ENCODE measurements at regions not wholly inside any gene's neighbourhood (a gene's known extent, or its start where the extent isn't known, plus 50 kb on each side); places are given as distances from the start of the nearest gene placed in this dataset.

DNA sequence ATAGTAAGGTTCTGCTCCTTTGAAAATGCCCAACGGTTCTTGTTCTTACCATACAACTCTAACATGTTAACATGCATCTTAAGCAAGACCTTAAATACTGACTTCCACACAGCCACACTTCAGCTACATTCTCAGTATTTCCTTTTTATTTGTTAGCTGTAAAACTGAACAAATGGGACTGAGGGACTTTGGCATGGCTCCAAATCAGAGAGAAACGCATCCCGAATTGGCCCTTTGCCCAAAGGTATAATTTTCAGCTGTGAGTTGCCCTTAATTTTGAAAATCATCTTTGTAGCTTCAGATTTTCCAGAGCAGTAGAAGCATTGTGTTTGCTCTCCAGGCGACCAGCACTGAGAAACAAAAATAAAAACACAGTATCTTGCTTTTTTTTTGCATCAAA lies 56.4 kb downstream of the NEUROD6 start:
- no peak for DNase-seq

DNA sequence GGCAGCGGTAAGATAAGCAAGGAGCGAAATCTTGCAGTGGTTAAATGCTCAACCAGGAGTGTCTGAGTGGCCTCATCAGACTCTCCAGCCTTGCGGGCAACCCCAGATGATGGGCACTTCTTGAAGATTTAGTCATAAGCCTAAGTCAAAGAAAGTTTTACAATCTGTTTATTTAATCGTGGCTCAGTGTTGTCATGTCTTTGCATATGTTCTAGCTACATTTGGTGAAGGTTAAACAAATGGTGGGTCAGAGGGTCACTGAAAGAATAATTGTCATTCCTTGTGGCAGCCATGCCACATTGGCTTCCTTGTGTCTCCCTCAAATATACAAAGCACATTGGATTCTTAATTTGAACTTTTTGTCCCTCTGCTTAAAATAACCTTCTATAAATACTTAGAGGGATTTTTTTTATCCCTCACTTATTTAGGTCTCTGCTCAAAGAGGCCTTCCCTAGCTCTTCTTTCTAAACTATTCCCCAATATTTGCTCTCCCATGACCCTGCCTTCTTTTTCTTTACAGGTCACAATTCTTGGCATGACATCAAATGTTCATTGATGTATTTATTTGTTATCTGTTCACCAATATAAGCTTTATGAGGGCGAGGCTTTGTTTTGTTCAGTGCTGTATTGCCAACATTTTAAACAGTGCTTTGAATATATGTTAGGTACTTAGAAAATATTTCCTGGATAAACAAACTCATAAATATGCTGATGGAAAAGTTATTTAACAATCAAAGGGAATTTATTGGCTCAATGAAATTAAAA lies 68.7 kb downstream of the NEUROD6 start:
- no peak for DNase-seq

DNA sequence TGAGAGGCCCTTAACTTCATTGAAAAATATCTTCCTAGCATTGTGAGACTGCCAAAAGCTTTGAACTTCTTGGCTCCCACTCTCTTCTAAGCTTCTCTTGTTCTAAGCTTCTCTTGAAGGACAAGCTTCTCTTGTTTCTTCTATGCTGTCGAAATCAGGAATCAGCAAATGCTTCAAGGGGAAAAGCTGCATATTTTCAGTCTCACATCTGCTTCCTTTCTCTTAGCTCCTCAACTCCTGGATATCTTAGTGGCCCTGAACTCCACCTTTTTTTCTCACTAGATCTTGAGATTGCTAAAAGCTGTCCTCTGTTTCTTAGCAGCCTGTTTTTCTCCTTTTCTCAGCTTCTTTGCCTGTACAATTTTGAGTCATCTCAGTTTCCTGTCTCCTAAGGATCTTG lies 73.0 kb downstream of the NEUROD6 start:
- DNase-seq: no peak

DNA sequence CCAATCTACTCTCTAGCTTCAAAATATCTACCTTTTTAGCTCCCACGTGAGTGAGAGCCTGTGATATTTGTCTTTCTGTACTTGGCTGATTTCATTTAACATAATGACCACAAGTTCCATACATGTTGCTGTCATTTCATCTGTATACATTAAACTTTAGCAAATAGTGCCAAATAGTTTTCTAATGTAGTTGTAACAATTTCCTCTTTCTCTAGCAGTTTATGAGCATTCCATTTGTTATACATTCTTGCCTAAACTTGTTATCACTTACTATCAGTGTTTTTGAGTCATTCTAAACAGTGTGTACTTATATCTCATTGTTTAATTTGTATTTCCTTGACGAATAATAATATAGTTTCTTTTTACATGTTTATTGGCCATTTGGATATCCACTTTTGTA lies 77.2 kb downstream of the NEUROD6 start:
- DNase-seq: no peak

DNA sequence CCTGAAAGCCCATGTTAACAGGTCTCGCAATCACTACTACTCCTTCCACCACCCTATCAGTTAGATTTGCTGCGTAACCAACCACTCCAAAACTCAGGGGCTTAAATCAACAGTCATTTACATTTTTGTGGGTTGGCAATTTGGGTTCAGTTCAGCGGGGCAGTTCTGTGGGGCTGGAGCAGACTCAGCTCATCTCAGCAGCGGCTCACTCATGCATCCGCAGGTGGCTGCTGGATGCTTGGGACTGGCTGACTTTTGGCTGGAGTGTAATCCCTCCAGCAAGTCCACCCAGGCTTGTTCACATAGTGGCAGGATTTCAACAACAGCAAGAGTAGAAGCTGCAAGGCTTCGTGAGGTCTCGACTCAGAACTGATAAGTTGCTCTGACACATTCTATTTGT lies 79.2 kb downstream of the NEUROD6 start:
- no peak for DNase-seq

DNA sequence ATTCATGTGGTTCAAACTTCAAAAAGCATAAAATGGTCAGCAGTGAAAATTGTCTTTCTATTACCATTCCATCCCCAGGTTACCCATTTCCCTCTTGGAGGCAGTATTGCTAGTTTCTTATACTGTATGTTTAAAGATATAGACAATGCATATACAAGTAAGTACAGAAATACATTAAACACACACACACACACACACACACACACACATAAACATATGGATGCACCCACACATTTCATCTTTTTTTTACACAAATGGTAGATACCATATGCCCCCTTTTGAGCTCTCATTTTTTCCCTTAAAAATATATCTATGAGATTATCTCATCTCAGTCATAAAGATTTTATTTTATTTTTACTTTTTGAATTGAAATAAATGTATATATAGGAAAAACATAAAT lies 79.7 kb downstream of the NEUROD6 start:
- DNase-seq: no peak

DNA sequence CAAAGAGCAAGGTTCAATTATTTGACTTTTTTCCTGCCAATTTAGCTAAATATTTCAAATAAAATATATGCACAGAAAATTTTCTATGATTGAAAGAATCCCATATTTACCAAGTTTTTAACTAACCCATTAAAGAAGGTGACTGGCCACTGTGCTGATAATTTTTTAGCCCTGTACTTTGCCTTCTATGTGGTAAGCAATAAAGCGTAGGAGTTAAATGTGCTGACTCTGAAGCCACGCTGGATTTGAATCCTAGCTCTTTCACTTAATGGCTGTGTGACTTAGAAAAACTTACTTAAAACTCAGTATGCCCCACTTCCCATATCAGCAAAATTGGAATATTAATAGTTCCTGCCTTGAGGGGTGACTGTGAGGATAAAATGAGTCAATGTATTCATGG lies 82.1 kb downstream of the NEUROD6 start:
- DNase-seq: no peak

DNA sequence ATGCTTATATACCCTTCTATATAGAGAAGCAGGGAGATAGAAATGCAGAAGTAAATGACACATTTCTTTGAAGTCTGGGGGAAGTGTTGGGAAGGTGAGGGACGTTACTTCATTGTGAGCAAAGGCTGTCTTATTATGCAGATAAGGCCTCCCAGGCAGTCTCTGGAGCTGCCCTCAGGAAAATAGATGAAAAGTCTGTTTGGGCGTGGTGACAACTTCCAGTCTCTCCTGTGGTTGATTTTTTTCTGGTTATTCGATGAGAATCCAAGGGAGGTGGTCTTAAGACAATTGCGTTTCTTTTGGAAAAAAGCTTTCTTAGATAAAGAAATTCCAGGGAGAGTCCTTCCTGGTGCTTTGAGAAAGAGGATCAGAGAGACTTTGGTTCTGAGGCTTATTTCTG lies 84.0 kb downstream of the NEUROD6 start:
- DNase-seq: no peak

DNA sequence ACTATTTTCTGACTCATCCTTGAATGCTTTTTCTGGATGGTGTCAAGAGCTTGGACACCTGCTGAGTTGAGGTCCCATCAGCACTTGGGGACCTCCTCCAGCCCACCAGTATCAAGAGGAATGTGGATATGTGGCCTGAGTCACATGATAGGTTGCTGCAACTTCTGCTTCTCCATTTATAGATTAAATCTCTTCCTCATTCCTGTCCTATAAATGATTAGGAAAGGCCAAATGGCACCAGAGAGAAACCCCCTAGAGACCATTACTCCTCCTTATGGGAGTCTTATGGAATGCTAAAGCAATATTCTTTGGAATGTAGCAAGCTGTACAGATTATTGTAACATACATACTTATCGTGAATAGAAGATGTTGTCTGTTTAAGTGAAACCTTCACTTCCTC lies 85.6 kb downstream of the NEUROD6 start:
- DNase-seq: no peak

DNA sequence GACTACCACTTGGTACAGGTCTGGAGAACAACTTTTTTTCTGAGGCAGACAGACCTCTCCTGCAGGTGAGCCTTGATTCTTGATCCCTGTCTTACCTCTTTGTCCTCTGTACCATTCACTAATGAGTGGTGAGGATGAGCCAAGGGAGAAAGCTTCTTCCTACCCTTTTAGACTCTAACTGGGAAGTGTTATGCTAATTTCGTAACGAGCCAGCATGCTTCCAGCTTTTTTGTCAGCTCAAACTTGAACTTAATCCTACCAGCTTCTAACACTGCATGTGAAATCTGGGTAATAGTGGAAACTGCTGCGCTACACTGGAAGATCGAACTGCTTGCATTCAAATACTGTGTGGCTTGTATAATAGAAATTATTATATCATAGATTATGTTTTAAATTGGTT lies 87.0 kb downstream of the NEUROD6 start:
- no peak for DNase-seq

DNA sequence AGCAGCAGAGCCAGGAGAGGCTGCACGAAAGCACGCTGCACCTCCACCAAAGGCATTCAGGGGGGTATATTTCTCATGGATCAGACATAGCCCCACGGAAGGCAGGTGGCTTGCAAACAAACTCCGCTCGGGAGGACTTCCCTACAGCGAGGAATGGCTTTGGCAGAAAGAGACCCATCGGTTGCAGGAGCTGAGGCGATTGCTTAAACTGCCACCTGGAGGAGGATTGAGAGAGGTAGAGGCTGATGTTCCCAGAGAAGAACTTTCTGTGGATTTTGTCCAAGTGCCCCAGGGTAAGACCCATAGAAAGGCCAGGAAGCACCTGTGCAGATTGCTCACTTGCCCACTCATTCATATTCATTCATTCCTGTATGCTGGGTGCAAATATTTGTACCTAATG lies 89.1 kb downstream of the NEUROD6 start:
- DNase-seq: no peak

DNA sequence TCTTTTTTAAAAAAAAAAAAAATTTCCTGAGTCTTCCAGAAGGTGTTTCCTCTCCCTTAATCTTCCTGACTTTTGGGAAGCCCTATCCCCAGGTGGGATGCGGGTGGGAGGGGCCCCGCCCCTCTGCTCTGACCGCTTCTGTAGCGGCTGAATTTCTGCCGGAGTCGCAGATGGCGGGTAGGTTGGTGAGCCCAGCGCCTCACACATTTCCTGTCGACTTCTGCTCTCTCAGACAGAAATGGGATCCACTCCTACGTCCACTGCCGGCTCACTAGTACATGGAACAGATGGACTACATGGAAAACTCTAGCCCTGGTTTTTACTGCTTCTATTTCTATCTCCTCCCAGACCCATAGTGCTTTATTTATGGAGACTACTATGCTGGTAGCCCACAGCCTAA lies 90.9 kb downstream of the NEUROD6 start:
- DNase-seq: no peak

DNA sequence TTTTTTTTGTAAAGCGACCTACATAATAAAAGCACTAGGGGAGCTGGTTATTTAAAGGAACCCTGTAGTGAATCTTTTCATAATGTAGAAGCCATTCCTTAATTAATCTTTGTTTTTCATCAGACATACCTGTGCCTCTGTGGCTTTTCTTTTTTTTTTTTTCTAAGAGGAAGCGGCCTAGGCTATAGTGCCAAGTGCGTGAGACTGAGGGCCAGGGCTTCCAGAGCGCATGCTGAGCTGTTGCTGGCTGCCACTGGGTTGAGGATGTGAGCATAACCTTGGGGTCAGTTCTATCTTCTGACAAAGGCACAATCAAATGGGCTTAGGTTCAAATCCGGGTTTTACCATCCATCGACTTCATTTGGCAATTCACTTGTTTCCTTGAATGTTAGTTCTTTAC lies 103.7 kb downstream of the NEUROD6 start:
- DNase-seq: no peak

DNA sequence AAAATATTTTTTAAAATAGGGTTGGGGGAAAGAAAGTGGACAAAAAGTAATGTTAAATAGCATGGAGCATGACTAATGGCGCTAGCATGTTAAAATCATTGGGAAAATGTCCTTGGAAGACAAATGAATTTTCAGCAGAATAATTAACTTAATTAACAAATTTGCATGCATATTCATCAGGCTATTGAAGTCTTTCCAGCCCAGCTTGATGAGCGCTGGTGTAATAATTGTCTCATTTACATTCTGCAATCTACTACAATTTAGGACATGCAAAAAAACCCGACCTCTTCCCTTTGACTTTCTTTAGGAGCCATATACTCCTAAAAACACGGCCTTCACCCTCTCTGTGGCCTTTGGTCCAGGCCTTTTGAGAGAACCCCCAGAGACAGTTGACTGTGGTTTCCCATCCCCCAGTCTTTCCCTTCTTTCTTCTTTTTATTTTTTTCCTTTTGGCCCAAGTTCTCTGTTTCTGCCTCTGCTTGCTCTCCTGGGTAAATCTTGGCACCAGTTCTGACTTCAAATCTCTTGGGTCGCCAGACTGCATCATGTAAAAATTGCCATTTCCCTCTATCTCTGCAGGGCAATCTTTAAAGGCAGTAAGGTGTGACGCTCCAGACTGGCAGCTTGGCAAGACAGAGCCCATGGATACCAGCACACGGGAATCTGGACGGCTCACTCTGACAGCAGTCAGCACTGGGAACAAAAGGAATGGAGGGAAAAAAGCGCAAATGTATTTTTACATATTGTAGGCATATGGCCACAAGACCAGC lies 105.5 kb downstream of the NEUROD6 start:
- no peak for DNase-seq

DNA sequence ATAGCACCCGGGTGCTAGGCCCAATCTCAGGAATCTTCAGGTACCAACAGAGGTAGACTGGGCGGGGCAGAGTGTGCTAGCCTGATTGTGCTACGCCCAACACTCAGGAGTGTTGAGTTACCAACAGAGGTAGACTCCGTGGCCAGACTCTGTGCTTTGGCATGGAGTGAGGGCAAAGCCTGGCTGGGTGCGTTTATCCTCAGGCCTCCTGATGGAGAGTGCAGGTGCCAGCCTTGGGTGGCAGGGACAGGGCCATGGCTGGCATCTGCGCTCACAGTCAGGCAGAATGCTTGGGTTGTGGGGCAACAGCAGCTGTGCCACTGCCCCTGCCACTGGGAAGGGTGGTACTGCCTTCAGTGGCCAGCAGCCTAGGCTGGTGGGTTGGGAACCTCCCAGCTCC lies 111.6 kb downstream of the NEUROD6 start:
- DNase-seq: no peak

DNA sequence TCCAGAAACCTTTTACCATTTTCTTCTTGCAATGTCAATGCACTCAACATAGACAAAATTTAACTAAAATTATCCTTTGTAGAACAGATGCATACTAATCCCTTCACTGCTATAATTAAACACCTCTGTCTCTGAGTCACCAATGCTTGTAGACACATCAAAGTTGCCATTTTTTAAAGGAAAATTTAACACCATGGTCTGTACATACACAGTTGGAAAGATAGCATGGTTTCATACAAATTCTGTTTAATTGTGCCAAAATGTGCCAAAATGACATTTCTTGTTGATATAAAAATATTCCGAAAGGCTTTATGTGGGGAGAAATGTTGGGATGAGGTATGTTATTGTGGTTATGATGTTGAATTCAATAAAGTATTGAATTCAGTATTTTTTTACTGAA lies 125.8 kb downstream of the NEUROD6 start:
- DNase-seq: no peak

DNA sequence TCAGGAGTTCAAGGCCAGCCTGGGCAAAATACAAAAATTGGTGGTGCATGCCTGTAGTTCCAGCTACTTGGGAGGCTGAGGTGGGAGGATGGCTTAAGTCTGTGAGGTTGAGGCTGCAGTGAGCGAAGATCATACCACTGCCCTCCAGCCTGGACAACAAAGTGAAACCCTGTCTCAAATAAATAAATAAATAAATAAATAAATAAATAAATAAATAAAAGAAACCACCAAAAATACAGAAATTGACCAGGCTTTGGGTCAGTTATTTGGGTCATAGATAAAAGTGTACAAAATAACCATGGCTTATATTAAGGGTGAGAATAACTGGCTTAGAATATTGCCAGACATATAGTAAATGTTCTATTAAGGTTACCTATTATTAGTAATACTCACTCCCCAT lies 129.2 kb downstream of the NEUROD6 start:
- no peak for DNase-seq

DNA sequence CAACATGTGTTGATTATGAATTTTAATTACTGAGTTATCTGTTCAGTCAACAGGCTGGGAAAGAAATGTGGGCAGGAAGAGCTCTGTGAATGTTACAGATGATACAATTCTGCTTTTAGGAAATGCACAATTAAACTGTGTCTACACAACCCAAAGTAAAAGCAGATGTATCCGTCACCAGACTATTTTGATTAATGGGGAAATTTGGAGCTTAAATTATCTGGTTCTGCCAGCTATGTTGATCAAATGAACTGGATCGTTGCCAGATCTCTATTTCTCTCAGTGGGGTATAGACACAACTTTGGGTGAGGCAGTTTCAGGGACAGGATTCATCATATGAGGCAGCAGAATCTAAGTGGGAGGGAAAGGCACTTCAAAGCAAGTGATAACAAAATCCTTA lies 136.5 kb downstream of the NEUROD6 start:
- DNase-seq: no peak

DNA sequence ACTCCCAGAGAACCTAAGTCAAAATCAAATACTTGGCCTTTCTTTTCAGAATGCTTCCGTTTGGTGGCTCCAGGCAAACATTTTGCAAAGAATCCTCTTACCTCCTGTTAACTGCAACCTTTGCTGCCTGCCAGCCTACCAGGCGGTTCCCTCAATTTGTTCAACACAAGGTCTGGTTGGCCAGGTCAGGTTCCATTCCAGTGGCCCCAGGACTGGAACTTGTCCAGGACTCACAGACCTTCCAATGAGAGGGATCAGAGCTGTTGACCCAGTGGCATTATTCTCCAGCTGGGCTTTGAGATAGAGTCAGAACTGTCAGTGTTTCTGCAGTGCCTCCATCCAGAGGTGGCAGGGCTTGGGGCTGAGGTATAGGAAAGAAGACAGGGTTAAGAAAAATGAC lies 137.0 kb downstream of the NEUROD6 start:
- no peak for DNase-seq

DNA sequence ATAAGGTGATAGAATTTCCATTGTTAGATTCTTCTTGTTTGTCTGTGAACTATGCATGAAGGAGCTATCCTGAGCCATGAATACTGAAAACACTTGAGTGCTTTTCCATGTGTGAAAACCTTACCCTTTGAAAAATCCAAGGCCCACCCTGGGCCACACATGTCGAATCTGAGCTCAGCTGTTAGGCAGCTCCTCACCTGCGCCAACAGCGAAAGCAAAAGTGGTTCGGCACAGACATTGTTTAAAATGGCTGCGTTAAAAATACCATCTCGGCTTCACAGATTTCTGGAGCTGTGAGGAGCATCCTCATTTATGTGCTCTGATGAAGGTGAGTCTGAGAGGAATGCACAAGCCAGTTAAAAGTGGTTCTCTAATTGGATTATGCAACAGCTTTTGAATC lies 137.7 kb downstream of the NEUROD6 start:
- no peak for DNase-seq

DNA sequence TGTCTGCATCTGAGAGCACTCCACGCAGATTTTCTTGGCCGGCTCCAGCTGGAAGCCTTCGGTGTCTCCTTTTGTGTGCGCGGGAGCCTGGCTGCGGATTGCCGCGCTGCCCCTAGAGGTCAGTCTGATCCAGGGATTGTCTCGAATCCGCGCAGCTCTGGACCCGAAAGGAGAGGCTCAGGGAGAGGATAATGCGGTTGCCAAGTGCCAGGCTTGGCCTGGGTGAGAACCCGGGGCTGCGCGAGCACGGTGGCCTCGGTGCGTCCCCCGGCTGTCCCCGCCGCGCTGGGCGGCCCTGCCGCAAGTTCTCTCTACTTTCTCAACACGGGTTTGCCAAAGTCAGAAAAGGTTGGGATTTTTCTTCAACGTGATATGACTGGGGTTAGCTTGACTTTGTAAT lies 140.9 kb downstream of the ADCYAP1R1 start:
- peak; percentile 51 for DNase-seq

DNA sequence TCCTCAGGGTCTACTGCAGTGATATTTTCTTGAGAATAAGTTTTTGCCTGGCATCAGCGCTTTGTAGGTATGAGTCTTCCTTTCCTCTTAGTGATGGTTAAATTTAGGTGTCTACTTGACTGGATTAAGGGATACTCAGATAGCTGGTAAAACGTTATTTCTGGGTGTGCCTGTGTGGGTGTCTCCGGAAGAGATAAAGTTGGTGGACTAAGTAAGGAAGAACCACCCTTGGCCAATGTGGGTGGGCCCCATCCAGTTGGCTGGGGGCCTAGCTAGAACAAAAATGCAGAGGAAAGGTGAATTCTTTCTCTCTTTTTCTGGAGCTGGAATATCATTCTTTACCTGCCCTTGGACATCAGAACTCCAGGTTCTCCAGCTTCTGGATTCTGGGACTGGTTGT lies 138.8 kb downstream of the ADCYAP1R1 start:
- DNase-seq: no peak

DNA sequence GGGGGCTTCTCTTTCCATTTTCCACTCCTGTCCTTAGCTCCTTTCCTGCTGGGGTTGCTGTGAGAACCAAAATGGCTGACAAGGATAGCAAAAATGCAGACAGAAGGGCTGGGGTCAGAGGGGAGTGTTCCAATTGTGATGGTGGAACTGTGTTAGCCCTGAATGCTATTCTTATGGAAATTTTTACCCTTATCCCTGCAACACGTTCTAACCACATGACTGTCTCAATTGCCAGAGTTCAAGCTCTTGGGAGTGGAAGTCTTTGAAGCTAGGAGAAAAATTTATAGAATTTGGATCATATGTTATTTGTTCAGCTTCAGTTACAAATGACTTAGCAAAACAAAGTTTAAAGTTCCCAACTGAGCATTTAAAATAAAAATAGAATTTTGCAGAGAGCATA lies 134.1 kb downstream of the ADCYAP1R1 start:
- DNase-seq: no peak

DNA sequence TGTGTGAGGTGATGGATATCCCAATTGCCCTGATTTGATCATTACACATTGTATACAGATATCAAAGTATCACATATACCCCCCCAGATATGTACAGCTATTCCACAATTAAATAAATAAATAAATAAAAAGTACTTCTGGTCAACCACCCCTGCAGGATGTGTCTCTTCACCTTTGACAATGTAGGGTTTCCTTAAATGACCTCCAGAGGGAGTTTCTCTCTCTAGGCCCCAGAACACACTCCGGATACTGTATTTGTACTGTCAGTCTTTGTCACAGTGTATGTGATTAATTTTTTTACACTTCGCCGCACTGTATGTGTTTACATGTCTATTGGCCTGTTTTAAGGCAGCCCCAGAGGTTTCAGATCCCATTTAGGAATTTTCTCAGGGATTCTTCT lies 123.6 kb downstream of the ADCYAP1R1 start:
- DNase-seq: no peak

DNA sequence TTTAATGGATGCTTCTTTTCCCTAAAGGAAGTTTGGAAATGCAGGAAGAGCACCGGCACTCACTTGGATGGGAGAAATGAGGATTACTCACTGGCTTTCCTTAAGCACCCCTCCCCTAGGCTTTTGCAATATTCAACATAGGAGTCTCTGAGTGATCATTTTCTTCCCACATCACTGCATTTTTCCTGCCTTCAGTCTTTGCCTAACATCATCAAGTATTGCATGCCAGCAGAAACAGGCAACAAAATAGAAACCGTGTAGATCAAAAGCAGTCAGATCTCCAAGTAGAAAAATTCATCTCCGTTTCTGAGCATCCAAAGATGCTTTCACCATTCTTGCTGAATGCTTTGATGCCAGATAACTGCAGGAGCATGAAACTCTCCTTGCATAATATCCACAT lies 119.9 kb downstream of the ADCYAP1R1 start:
- no peak for DNase-seq

All from NCI-H226 (cell line).